Cardiac fibroblast (primary cell): ENCODE measurements at regions not wholly inside any gene's neighbourhood (a gene's known extent, or its start where the extent isn't known, plus 50 kb on each side); places are given as distances from the start of the nearest gene placed in this dataset.

ENCODE experiments used
- DNase-seq, 2 donors: peaks; one replicate each; pipeline versions ENCODE4 v3.0.0 to v3.0.0-alpha.2; 2010; ENCODE audit warnings: low read depth in 2 of 2
- H3K4me3 ChIP-seq, 2 donors: replicated peaks in 1 of 2; 1 replicate in 1 of 2; 2 replicates in 1 of 2; pipeline ENCODE4 v1.5.1; 2011; ENCODE audit warnings: low read depth in 2 of 2, low read length in 2 of 2, mild to moderate bottlenecking in 2 of 2, moderate library complexity in 1 of 2
- TF ChIP-seq, protein P1 (sequence below): IDR thresholded peaks from one replicate; pipeline ENCODE4 v1.5.1; 2011; ENCODE audit warnings: low read depth, mild to moderate bottlenecking, low read length, inconsistent platforms

DNA sequence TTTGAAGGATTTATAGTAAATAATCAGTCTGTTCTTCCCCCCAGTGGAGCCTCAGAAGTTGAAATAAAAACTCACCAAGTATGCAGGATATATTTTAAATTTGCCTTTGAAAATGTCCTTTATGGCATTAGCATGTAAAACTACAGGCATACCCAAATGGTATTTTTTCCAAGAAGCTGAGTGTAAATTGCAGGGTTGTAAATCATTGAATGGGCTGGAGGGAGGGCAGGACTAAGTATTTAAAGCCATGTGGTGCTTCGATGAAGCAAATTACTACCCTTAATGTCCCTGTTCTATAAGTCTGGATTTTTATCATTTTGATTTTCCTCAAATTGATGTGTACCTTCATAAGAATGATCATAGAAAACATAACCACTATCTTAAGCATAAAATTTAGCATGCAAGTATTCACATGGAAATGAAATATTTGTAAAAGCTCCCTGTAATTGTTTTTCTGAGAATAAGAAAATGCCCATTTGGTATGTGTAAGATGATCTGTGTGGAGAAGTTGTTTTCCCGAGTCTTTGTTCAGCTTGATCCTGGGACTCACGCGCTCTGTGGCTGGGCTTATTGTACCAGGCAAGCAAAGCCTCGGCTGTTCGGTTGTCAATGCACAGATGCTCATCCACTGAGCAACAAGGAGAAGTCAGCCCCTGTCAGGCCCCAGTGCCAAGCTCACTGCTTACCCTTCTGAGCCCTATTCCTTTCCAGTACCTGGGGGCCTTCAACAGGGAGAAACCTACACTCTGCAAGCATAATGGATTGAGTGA is 66.7 kb downstream of the CD164 start:
- TF ChIP-seq, protein P1, sequence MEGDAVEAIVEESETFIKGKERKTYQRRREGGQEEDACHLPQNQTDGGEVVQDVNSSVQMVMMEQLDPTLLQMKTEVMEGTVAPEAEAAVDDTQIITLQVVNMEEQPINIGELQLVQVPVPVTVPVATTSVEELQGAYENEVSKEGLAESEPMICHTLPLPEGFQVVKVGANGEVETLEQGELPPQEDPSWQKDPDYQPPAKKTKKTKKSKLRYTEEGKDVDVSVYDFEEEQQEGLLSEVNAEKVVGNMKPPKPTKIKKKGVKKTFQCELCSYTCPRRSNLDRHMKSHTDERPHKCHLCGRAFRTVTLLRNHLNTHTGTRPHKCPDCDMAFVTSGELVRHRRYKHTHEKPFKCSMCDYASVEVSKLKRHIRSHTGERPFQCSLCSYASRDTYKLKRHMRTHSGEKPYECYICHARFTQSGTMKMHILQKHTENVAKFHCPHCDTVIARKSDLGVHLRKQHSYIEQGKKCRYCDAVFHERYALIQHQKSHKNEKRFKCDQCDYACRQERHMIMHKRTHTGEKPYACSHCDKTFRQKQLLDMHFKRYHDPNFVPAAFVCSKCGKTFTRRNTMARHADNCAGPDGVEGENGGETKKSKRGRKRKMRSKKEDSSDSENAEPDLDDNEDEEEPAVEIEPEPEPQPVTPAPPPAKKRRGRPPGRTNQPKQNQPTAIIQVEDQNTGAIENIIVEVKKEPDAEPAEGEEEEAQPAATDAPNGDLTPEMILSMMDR = no peak
- DNase-seq = no peak
- no peak overlapping the region for H3K4me3 ChIP-seq

GRCh38 chr6:109314313-109314712 is 68.0 kb downstream of the CD164 start:
- no peak overlapping the region for H3K4me3 ChIP-seq
- TF ChIP-seq, protein P1 = no peak
- no peak for DNase-seq

- TF ChIP-seq, protein P1 = no peak
- H3K4me3 ChIP-seq = no peak overlapping the region
- no peak for DNase-seq
Measured at GRCh38 chr6:109313139-109313538, 69.1 kb downstream of the CD164 start.

DNA sequence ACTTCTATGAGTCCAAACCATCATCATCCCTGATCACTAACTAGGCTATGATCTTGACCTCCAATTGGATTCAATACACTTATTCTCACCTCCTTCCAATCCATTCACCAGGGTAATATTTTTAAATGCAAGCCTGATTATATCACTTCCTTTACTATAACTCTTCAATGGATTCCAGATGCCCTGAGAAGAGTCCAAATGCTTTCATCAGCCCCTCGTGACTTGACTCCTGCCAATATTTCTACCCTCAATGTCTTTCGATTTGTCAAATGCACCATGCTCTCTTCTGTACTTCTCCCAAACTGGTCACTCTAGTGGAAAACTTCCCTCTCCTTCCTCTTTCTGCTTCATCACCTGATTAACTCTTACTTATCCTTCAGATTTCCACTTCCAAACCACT is 70.8 kb downstream of the CD164 start:
- DNase-seq = no peak
- TF ChIP-seq, protein P1 = no peak
- H3K4me3 ChIP-seq = no peak overlapping the region

DNA sequence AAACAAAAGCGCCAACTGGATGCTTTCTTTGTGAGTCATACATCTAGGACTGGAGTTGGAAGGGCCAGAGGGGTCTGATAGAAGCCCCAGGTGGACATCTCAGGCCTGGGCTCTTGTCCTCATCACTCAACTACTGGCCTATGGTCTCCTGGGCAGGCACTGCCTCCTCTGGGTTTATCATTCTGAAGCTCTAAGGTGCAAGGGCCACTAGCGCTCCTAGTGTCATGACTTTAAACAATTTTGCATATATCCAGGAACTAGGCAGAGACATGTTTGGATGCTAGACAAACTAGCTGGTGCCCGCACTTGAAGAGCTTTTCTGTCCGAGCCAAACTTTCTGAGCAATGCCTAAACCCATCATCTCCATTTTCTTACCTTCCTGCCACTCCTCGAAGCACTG is 72.3 kb downstream of the CD164 start:
- DNase-seq = no peak
- TF ChIP-seq, protein P1 = no peak
- H3K4me3 ChIP-seq = no peak overlapping the region

DNA sequence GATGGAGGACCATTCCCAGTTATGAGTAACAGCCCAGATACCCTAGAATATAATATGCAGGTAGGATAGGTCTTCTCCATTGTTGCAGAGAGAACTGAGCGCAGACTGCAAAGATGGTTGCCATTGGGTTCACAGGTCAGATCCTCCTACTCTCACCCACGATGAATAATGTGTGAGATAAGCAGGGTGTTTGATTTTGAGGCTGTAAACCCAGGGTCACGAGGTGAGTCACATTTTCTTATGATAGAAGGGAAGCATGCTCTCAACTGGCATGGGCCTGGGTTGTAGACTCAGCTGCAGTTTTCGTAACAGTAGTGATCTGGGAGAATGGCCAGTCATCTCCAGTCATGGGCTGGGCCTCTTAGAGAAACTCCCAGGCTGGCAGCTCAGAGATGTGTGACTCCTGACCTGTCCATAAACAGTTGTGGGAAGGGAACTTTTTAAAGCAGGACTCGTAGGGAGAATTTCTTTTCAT is 74.2 kb downstream of the CD164 start:
- peak; percentile 85 to 91 for DNase-seq
- TF ChIP-seq, protein P1 = no peak
- no peak overlapping the region for H3K4me3 ChIP-seq
